ENCODE measurements at regions not wholly inside any gene's neighbourhood (a gene's known extent, or its start where the extent isn't known, plus 50 kb on each side); places are given as distances from the start of the nearest gene placed in this dataset.

GRCh38 chr5:91906494-91906893, 523.4 kb upstream of the ARRDC3 start:
- no peaks in the 10 kb centered on the region for H3K27me3 ChIP-seq (ENCODE audit: low read depth, low read length)
- H3K4me2 ChIP-seq (ENCODE audit: low read length) = no peak overlapping the region
- no peak overlapping the region for H3K9ac ChIP-seq (ENCODE audit: low read length)
- H3K9me3 ChIP-seq (ENCODE audit: insufficient read depth, low read length) = no peaks in the 10 kb centered on the region
- H3K4me3 ChIP-seq (ENCODE audit: low read length) = no peak overlapping the region
- H3K79me2 ChIP-seq (ENCODE audit: low read length) = no peaks in the 10 kb centered on the region
- H3K36me3 ChIP-seq (replicated peaks; ENCODE audit: low read depth, low read length) = no peaks in the 10 kb centered on the region
- no peaks in the 10 kb centered on the region for H4K20me1 ChIP-seq (ENCODE audit: insufficient read depth, low read length)
- no peak overlapping the region for H2AFZ ChIP-seq (ENCODE audit: low read depth, low read length)
- no peaks in the 10 kb centered on the region for H3K4me1 ChIP-seq (ENCODE audit: low read length)
- no peak overlapping the region for H3K27ac ChIP-seq (ENCODE audit: low read length)
- TF ChIP-seq CTCF (IDR thresholded peaks at IDR 0.05; ENCODE audit: low read depth, low read length) (no peak), EZH2phosphoT487 (IDR thresholded peaks at IDR 0.05; ENCODE audit: low read depth) (no peak)

- H3K79me2 ChIP-seq (ENCODE audit: low read length) = no peaks in the 10 kb centered on the region
- H3K9ac ChIP-seq (ENCODE audit: low read length) = no peak overlapping the region
- TF ChIP-seq CTCF (IDR thresholded peaks at IDR 0.05; ENCODE audit: low read depth, low read length) (no peak), EZH2phosphoT487 (IDR thresholded peaks at IDR 0.05; ENCODE audit: low read depth) (no peak)
- no peaks in the 10 kb centered on the region for H4K20me1 ChIP-seq (ENCODE audit: insufficient read depth, low read length)
- no peaks in the 10 kb centered on the region for H3K9me3 ChIP-seq (ENCODE audit: insufficient read depth, low read length)
- no peak overlapping the region for H3K27ac ChIP-seq (ENCODE audit: low read length)
- H3K27me3 ChIP-seq (ENCODE audit: low read depth, low read length) = no peaks in the 10 kb centered on the region
- H3K4me1 ChIP-seq (ENCODE audit: low read length) = no peaks in the 10 kb centered on the region
- H2AFZ ChIP-seq (ENCODE audit: low read depth, low read length) = no peak overlapping the region
- H3K36me3 ChIP-seq (replicated peaks; ENCODE audit: low read depth, low read length) = no peaks in the 10 kb centered on the region
- H3K4me3 ChIP-seq (ENCODE audit: low read length) = no peak overlapping the region
- H3K4me2 ChIP-seq (ENCODE audit: low read length) = no peak overlapping the region
These were observed 522.9 kb upstream of the ARRDC3 start for GRCh38 chr5:91906027-91906426.

- Histone ChIP-seq H3K79me2 (ENCODE audit: low read length) (no peaks in the 10 kb centered on the region), H3K27ac (ENCODE audit: low read length) (no peak overlapping the region), H3K9ac (ENCODE audit: low read length) (no peak overlapping the region), H3K9me3 (ENCODE audit: insufficient read depth, low read length) (no peaks in the 10 kb centered on the region), H2AFZ (ENCODE audit: low read depth, low read length) (no peak overlapping the region), H3K36me3 (replicated peaks; ENCODE audit: low read depth, low read length) (no peaks in the 10 kb centered on the region), H4K20me1 (ENCODE audit: insufficient read depth, low read length) (no peaks in the 10 kb centered on the region), H3K4me1 (ENCODE audit: low read length) (no peaks in the 10 kb centered on the region), H3K4me2 (ENCODE audit: low read length) (no peak overlapping the region), H3K4me3 (ENCODE audit: low read length) (no peak overlapping the region), H3K27me3 (ENCODE audit: low read depth, low read length) (no peaks in the 10 kb centered on the region)
- no peak for TF ChIP-seq EZH2phosphoT487 (IDR thresholded peaks at IDR 0.05; ENCODE audit: low read depth)
- no peak for TF ChIP-seq CTCF (IDR thresholded peaks at IDR 0.05; ENCODE audit: low read depth, low read length)
These were observed 515.8 kb upstream of the ARRDC3 start for GRCh38 chr5:91898898-91899297.

GRCh38 chr5:91898019-91898418, 514.9 kb upstream of the ARRDC3 start:
- Histone ChIP-seq H3K36me3 (replicated peaks; ENCODE audit: low read depth, low read length) (no peaks in the 10 kb centered on the region), H3K9me3 (ENCODE audit: insufficient read depth, low read length) (no peaks in the 10 kb centered on the region), H2AFZ (ENCODE audit: low read depth, low read length) (no peak overlapping the region), H3K79me2 (ENCODE audit: low read length) (no peaks in the 10 kb centered on the region), H3K4me3 (ENCODE audit: low read length) (no peak overlapping the region), H3K4me2 (ENCODE audit: low read length) (no peak overlapping the region), H3K9ac (ENCODE audit: low read length) (no peak overlapping the region), H4K20me1 (ENCODE audit: insufficient read depth, low read length) (no peaks in the 10 kb centered on the region), H3K27ac (ENCODE audit: low read length) (no peak overlapping the region), H3K4me1 (ENCODE audit: low read length) (no peaks in the 10 kb centered on the region), H3K27me3 (ENCODE audit: low read depth, low read length) (no peaks in the 10 kb centered on the region)
- TF ChIP-seq EZH2phosphoT487 (IDR thresholded peaks at IDR 0.05; ENCODE audit: low read depth) (no peak), CTCF (IDR thresholded peaks at IDR 0.05; ENCODE audit: low read depth, low read length) (no peak)

All from OCI-LY3 (cell line).